ACC112 (cell line): ENCODE measurements at regions not wholly inside any gene's neighbourhood (a gene's known extent, or its start where the extent isn't known, plus 50 kb on each side); places are given as distances from the start of the nearest gene placed in this dataset.
A peak's percentile ranks its signal among the peaks of the same experiment; 100 is the strongest.

Experiments
- H2AFZ ChIP-seq: fragments of 200-600 bp; sonication (generic); one replicate; pipeline ENCODE4 v1.6.0; 2017; ENCODE audit warnings: antibody characterized with exemption, low read length; ENCODE audit not compliant: unreplicated experiment
- H3K27ac ChIP-seq: fragments of 200-600 bp; sonication (generic); 2 replicates; pipeline ENCODE4 v1.5.1; 2014; ENCODE audit warnings: low read depth, mild to moderate bottlenecking, antibody characterized with exemption, low read length, moderate library complexity
- H3K27me3 ChIP-seq: fragments of 200-600 bp; sonication (generic); 2 replicates; pipeline ENCODE4 v1.6.1; 2014; ENCODE audit warnings: mild to moderate bottlenecking, antibody characterized with exemption, low read length, moderate library complexity, mixed read lengths; ENCODE audit not compliant: insufficient read depth
- H3K36me3 ChIP-seq: fragments of 200-600 bp; sonication (generic); 2 replicates; pipeline ENCODE4 v1.6.1; 2016; ENCODE audit warnings: mild to moderate bottlenecking, antibody characterized with exemption, low read length, moderate library complexity, mixed read lengths; ENCODE audit not compliant: insufficient read depth
- H3K4me1 ChIP-seq: fragments of 200-600 bp; sonication (generic); one replicate; pipeline ENCODE4 v1.6.1; 2016; ENCODE audit warnings: low read length, mixed read lengths; ENCODE audit not compliant: insufficient read depth, unreplicated experiment, control insufficient read depth
- H3K4me3 ChIP-seq: fragments of 200-600 bp; sonication (generic); 2 replicates; pipeline ENCODE4 v1.5.1; 2014; ENCODE audit warnings: mild to moderate bottlenecking, low read depth, low read length
- H3K79me2 ChIP-seq: fragments of 200-600 bp; sonication (generic); one replicate; pipeline ENCODE4 v1.6.0; 2016; ENCODE audit warnings: low read length; ENCODE audit not compliant: control insufficient read depth, unreplicated experiment, insufficient read depth

GRCh38 chr6:54028170-54028569, 83.1 kb upstream of the MLIP start:
- no peak overlapping the region for H3K27ac ChIP-seq
- no peaks in the 10 kb centered on the region for H3K36me3 ChIP-seq
- H3K79me2 ChIP-seq: no peaks in the 10 kb centered on the region
- H3K4me3 ChIP-seq: no peak overlapping the region
- H2AFZ ChIP-seq: no peak overlapping the region
- no peaks in the 10 kb centered on the region for H3K27me3 ChIP-seq
- no peaks in the 10 kb centered on the region for H3K4me1 ChIP-seq

GRCh38 chr6:54029187-54029586, 82.1 kb upstream of the MLIP start:
- no peaks in the 10 kb centered on the region for H3K4me1 ChIP-seq
- no peak overlapping the region for H2AFZ ChIP-seq
- H3K36me3 ChIP-seq: no peaks in the 10 kb centered on the region
- no peaks in the 10 kb centered on the region for H3K79me2 ChIP-seq
- H3K4me3 ChIP-seq: no peak overlapping the region
- H3K27me3 ChIP-seq: no peaks in the 10 kb centered on the region
- no peak overlapping the region for H3K27ac ChIP-seq

GRCh38 chr6:54031169-54031568, 80.1 kb upstream of the MLIP start:
- Histone ChIP-seq H3K27ac (no peak overlapping the region), H3K79me2 (no peaks in the 10 kb centered on the region), H3K36me3 (no peaks in the 10 kb centered on the region), H3K4me3 (no peak overlapping the region), H3K4me1 (no peaks in the 10 kb centered on the region), H3K27me3 (no peaks in the 10 kb centered on the region), H2AFZ (no peak overlapping the region)

- Histone ChIP-seq H3K79me2 (no peaks in the 10 kb centered on the region), H3K36me3 (no peaks in the 10 kb centered on the region), H2AFZ (no peak overlapping the region), H3K27me3 (no peaks in the 10 kb centered on the region), H3K4me3 (no peak overlapping the region), H3K27ac (no peak overlapping the region), H3K4me1 (no peaks in the 10 kb centered on the region)
Observed at GRCh38 chr6:54037277-54037779, 73.9 kb upstream of the MLIP start.

- Histone ChIP-seq H3K36me3 (no peaks in the 10 kb centered on the region), H3K4me1 (no peaks in the 10 kb centered on the region), H3K4me3 (no peak overlapping the region), H3K27me3 (no peaks in the 10 kb centered on the region), H3K79me2 (no peaks in the 10 kb centered on the region), H3K27ac (no peak overlapping the region), H2AFZ (no peak overlapping the region)
Observed at GRCh38 chr6:54040545-54040944, 70.7 kb upstream of the MLIP start.

GRCh38 chr6:54041239-54041638, 70.0 kb upstream of the MLIP start:
- H3K27ac ChIP-seq: no peak overlapping the region
- H3K27me3 ChIP-seq: no peaks in the 10 kb centered on the region
- H2AFZ ChIP-seq: no peak overlapping the region
- H3K36me3 ChIP-seq: no peaks in the 10 kb centered on the region
- H3K4me3 ChIP-seq: no peak overlapping the region
- H3K79me2 ChIP-seq: no peaks in the 10 kb centered on the region
- no peaks in the 10 kb centered on the region for H3K4me1 ChIP-seq

GRCh38 chr6:54043360-54043759, 67.9 kb upstream of the MLIP start:
- H2AFZ ChIP-seq: no peak overlapping the region

GRCh38 chr6:54044059-54044458, 67.2 kb upstream of the MLIP start:
- no peak overlapping the region for H3K4me3 ChIP-seq
- no peaks in the 10 kb centered on the region for H3K36me3 ChIP-seq
- no peak overlapping the region for H2AFZ ChIP-seq
- no peak overlapping the region for H3K27ac ChIP-seq
- no peaks in the 10 kb centered on the region for H3K4me1 ChIP-seq
- H3K27me3 ChIP-seq: no peaks in the 10 kb centered on the region
- no peaks in the 10 kb centered on the region for H3K79me2 ChIP-seq

More at GRCh38 chr6:54043360-54043759, 67.9 kb upstream of the MLIP start:
- Histone ChIP-seq H3K4me3 (no peak overlapping the region), H3K36me3 (no peaks in the 10 kb centered on the region), H3K27me3 (no peaks in the 10 kb centered on the region), H3K4me1 (no peaks in the 10 kb centered on the region), H3K27ac (no peak overlapping the region), H3K79me2 (no peaks in the 10 kb centered on the region)

GRCh38 chr6:54048782-54049181, 62.5 kb upstream of the MLIP start:
- no peaks in the 10 kb centered on the region for H3K27me3 ChIP-seq
- H3K79me2 ChIP-seq: no peaks in the 10 kb centered on the region
- no peaks in the 10 kb centered on the region for H3K36me3 ChIP-seq
- H2AFZ ChIP-seq: no peak overlapping the region
- peaks cover 5% of the 10 kb centered on the region for H3K4me1 ChIP-seq
- no peak overlapping the region for H3K4me3 ChIP-seq
- H3K27ac ChIP-seq: no peak overlapping the region

- H3K79me2 ChIP-seq: no peaks in the 10 kb centered on the region
- H3K4me3 ChIP-seq: no peak overlapping the region
- H3K27me3 ChIP-seq: no peaks in the 10 kb centered on the region
- no peak overlapping the region for H3K27ac ChIP-seq
- peaks cover 11% of the 10 kb centered on the region for H3K4me1 ChIP-seq
- no peak overlapping the region for H2AFZ ChIP-seq
- H3K36me3 ChIP-seq: no peaks in the 10 kb centered on the region
Observed at GRCh38 chr6:54050750-54051149, 60.5 kb upstream of the MLIP start.

GRCh38 chr6:54053881-54054391, 57.3 kb upstream of the MLIP start:
- H3K4me3 ChIP-seq: peak overlapping the region; percentile 54
- no peaks in the 10 kb centered on the region for H3K27me3 ChIP-seq
- H3K4me1 ChIP-seq: peaks cover 11% of the 10 kb centered on the region
- no peaks in the 10 kb centered on the region for H3K79me2 ChIP-seq
- peak overlapping the region; percentile 29 for H3K27ac ChIP-seq
- peak overlapping the region; percentile 90 for H2AFZ ChIP-seq
- no peaks in the 10 kb centered on the region for H3K36me3 ChIP-seq
